IMR-90 (cell line): ENCODE measurements at regions not wholly inside any gene's neighbourhood (a gene's known extent, or its start where the extent isn't known, plus 50 kb on each side); places are given as distances from the start of the nearest gene placed in this dataset.

ENCODE experiments used
- BHLHE40 ChIP-seq: fragments of 150-350 bp; IDR thresholded peaks from 2 replicates; pipeline ENCODE4 v1.6.1; 2016; ENCODE audit warnings: mild to moderate bottlenecking, low read depth, low read length
- CTCF ChIP-seq: conservative IDR thresholded peaks from 2 replicates; pipeline ENCODE4 v1.5.1; 2012; ENCODE audit warnings: mild to moderate bottlenecking, low read depth, low read length, improper control_type of control experiment
- FOS ChIP-seq: fragments of 150-350 bp; IDR thresholded peaks from 2 replicates; pipeline ENCODE4 v1.6.1; 2016; ENCODE audit warnings: low read depth, low read length
- MAFK ChIP-seq: IDR thresholded peaks from 2 replicates; pipeline ENCODE4 v1.6.1; 2012; ENCODE audit warnings: low read depth, low read length, improper control_type of control experiment
- MAZ ChIP-seq: IDR thresholded peaks from 2 replicates; pipeline ENCODE4 v1.6.1; 2012; ENCODE audit warnings: low read depth, mild to moderate bottlenecking, low read length, improper control_type of control experiment, moderate library complexity, borderline replicate concordance
- POLR2A ChIP-seq: IDR thresholded peaks from 2 replicates; pipeline ENCODE4 v1.6.1; 2012; ENCODE audit warnings: mild to moderate bottlenecking, low read depth, low read length
- RAD21 ChIP-seq: IDR thresholded peaks from 2 replicates; pipeline ENCODE4 v1.6.1; 2012; ENCODE audit warnings: low read length, improper control_type of control experiment

- TF ChIP-seq CTCF, result no peak
- TF ChIP-seq MAZ, result no peak
- TF ChIP-seq FOS, result no peak
- TF ChIP-seq RAD21, result no peak
- no peak for TF ChIP-seq BHLHE40
- TF ChIP-seq POLR2A, result no peak
- no peak for TF ChIP-seq MAFK
These were observed 410.5 kb downstream of the CDH19 start for GRCh38 chr18:66193394-66193793.
